Colonic mucosa (tissue), 4 donors: ENCODE measurements at regions not wholly inside any gene's neighbourhood (a gene's known extent, or its start where the extent isn't known, plus 50 kb on each side); places are given as distances from the start of the nearest gene placed in this dataset.

Experiments
- DNase-seq: peaks from one replicate; pipeline ENCODE4 v3.0.0-alpha.2; 2020
- H3K27ac ChIP-seq: fragments of 200-600 bp; one replicate; pipeline ENCODE4 v1.8.0; 2021
- H3K27me3 ChIP-seq: fragments of 200-600 bp; one replicate; pipeline ENCODE4 v1.8.0; 2021
- H3K36me3 ChIP-seq: fragments of 200-600 bp; one replicate; pipeline ENCODE4 v1.8.0; 2021
- H3K4me1 ChIP-seq: fragments of 200-600 bp; one replicate; pipeline ENCODE4 v1.8.0; 2021; ENCODE audit warnings: mild to moderate bottlenecking
- H3K4me3 ChIP-seq: fragments of 200-600 bp; one replicate; pipeline ENCODE4 v1.8.0; 2021
- H3K9ac ChIP-seq, 2 donors: one replicate each; pipeline ENCODE4 v1.7.0; 2013; ENCODE audit warnings: control low read depth in 2 of 2, low read depth in 2 of 2, low read length in 2 of 2
- H3K9me3 ChIP-seq: fragments of 200-600 bp; one replicate; pipeline ENCODE4 v1.8.0; 2021
- intact Hi-C: fragments of 100-400 bp; cut with DNase I; formaldehyde crosslinking; loops from one replicate; pipeline ENCODE4 v1.14.1; 2022
- TF ChIP-seq, protein P1 (sequence below): fragments of 200-600 bp; IDR thresholded peaks from one replicate; pipeline ENCODE4 v1.8.0; 2022; ENCODE audit warnings: antibody characterized with exemption, mild to moderate bottlenecking
- donor health status: healthy.
- donor health status: DM: no; HTN: no; CAD: no.
- donor health status: DM: no; HTN: no; CAD: no.

DNA sequence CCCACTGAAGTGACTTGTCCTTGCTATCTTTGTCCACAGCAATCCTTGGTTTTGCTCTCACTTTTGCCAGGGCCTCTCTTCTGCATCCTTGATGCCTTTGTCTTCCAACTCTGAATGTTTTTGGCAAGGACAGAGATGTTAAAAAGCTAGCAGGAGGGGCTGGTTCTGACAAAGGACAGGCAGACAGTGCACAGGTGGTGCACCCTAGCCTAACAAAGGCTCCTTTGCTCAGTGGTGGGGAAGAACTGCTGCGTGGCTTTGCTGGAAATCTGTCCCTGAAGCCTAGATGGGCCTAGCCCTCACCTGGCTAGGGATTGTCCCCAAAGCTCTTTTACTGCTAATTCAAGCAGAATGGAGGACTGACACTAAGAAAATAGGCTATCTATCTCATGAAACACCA is 233.5 kb downstream of the MAN2A1 start:
- TF ChIP-seq, protein P1, sequence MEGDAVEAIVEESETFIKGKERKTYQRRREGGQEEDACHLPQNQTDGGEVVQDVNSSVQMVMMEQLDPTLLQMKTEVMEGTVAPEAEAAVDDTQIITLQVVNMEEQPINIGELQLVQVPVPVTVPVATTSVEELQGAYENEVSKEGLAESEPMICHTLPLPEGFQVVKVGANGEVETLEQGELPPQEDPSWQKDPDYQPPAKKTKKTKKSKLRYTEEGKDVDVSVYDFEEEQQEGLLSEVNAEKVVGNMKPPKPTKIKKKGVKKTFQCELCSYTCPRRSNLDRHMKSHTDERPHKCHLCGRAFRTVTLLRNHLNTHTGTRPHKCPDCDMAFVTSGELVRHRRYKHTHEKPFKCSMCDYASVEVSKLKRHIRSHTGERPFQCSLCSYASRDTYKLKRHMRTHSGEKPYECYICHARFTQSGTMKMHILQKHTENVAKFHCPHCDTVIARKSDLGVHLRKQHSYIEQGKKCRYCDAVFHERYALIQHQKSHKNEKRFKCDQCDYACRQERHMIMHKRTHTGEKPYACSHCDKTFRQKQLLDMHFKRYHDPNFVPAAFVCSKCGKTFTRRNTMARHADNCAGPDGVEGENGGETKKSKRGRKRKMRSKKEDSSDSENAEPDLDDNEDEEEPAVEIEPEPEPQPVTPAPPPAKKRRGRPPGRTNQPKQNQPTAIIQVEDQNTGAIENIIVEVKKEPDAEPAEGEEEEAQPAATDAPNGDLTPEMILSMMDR = no peak
- H3K4me3 ChIP-seq = no peak overlapping the region
- H3K9me3 ChIP-seq = no peaks in the 10 kb centered on the region
- no peak for DNase-seq
- no peaks in the 10 kb centered on the region for H3K27me3 ChIP-seq
- intact Hi-C loops = no loop called here
- no peaks in the 10 kb centered on the region for H3K4me1 ChIP-seq
- no peak overlapping the region for H3K27ac ChIP-seq
- H3K36me3 ChIP-seq = no peaks in the 10 kb centered on the region
- H3K9ac ChIP-seq = no peak overlapping the region

DNA sequence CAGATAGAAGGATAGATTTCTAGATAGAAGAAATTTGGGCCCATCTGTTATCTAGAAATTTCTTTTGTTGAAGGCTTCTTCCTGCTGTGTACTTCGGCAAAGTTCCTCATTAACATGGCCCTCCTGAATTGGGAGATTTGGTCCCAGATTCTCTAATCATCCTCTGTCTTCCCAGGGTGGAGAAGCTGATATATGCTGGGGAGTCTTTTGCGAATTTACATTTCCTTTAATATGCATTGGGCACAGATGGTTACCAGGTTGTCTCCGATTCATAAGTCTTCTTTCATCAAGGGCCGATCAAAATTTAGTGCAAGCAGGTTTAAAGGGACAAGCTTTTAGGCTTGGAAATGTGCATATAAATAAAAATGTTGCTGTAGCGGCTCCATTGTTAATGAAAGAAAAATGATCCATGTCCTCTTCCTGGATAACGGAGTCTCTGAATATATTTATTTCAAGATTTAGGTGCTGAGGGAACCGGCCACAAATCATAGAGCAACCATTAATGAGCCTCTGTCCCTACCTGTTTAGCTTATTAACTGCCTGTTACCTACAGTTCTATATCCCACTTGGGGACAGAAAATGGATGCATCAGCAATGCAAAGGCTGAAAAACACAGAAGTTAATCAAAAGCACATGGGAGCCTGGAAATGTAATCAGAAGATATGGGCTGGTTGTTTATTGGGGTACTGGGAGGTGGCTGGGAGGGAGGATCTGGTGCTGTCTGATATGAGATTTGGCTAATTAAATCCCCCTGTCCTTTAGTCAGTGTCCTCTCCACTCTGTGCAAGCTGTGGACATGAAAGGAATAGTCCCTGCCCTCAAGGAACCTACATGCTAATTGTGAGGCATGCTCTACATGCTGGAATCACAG is 234.7 kb downstream of the MAN2A1 start:
- Histone ChIP-seq H3K9ac (no peak overlapping the region), H3K36me3 (no peaks in the 10 kb centered on the region), H3K27me3 (no peaks in the 10 kb centered on the region), H3K4me3 (no peak overlapping the region), H3K9me3 (no peaks in the 10 kb centered on the region), H3K27ac (no peak overlapping the region), H3K4me1 (no peaks in the 10 kb centered on the region)
- TF ChIP-seq, protein P1 = no peak
- DNase-seq = no peak
- intact Hi-C loops = no loop called here

DNA sequence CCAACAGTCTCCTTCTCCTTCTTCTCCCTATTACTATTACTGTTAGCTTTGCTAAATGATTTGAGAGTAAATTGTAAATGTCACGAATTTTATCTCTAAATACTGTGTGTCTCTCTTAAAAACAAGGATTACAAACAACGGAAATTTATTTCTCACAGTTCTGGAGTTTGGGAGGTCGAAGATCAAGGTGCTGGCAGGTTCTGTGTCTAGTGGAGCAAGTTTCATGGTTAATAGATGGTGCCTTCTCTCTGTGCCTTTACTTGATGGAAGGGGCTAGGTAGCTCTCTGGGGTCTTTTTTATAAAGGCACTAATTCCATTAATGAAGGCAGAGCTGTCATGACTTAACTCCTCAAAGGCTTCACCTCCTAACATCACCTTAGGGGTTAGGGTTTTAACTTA is 237.9 kb downstream of the MAN2A1 start:
- H3K9me3 ChIP-seq = no peaks in the 10 kb centered on the region
- no peak overlapping the region for H3K27ac ChIP-seq
- TF ChIP-seq, protein P1 = no peak
- no peaks in the 10 kb centered on the region for H3K27me3 ChIP-seq
- DNase-seq = no peak
- no peak overlapping the region for H3K4me3 ChIP-seq
- H3K4me1 ChIP-seq = no peaks in the 10 kb centered on the region
- no peak overlapping the region for H3K9ac ChIP-seq
- intact Hi-C loops = no loop called here
- H3K36me3 ChIP-seq = no peaks in the 10 kb centered on the region

DNA sequence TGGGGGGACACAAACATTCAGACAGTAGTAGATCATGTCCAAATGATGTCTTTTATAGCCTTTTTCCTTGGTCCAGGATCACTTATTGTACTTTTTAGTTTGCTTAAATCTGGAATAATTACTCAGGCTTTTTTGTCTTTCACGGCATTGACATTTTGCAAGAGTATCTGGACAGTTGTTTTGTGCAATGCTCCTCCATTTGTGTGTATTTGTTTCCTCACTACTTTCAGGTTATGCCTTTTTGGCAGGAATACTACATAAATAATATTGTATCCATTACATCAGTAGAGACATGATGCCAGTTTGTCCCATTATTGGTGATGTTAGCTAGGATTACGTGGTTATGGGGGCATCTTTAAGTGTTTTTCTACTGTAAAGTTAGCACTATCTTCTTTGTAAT is 238.3 kb downstream of the MAN2A1 start:
- TF ChIP-seq, protein P1 = no peak
- H3K27me3 ChIP-seq = no peaks in the 10 kb centered on the region
- DNase-seq = no peak
- H3K9ac ChIP-seq = no peak overlapping the region
- intact Hi-C loops = no loop called here
- H3K4me1 ChIP-seq = no peaks in the 10 kb centered on the region
- H3K27ac ChIP-seq = no peak overlapping the region
- no peaks in the 10 kb centered on the region for H3K9me3 ChIP-seq
- no peaks in the 10 kb centered on the region for H3K36me3 ChIP-seq
- H3K4me3 ChIP-seq = no peak overlapping the region

DNA sequence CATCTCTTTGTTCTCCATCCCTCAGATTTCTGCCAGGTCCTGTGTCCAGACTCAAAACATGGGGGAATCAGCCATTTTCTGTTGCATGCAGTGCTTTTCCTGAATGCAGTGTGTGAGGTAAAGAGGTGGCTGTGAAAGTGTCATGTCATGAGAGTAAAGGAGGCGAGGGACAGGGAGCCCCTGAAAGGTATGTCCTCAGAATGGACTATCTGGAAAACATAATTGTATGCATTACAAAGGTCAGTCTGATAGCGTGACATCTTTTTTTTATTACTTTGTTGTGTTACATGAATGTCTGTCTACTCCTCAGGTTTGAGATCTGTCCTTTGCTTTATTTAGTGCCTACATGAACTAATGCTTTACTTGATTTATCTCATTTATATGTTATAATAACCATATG is 239.1 kb downstream of the MAN2A1 start:
- intact Hi-C loops = no loop called here
- H3K36me3 ChIP-seq = no peaks in the 10 kb centered on the region
- no peaks in the 10 kb centered on the region for H3K4me1 ChIP-seq
- no peaks in the 10 kb centered on the region for H3K9me3 ChIP-seq
- TF ChIP-seq, protein P1 = no peak
- H3K9ac ChIP-seq = no peak overlapping the region
- DNase-seq = no peak
- H3K27me3 ChIP-seq = no peaks in the 10 kb centered on the region
- no peak overlapping the region for H3K27ac ChIP-seq
- H3K4me3 ChIP-seq = no peak overlapping the region
